A673 (cell line): ENCODE measurements at regions not wholly inside any gene's neighbourhood (a gene's known extent, or its start where the extent isn't known, plus 50 kb on each side); places are given as distances from the start of the nearest gene placed in this dataset.
"Not testable (repeated sequence)": the region's sequence is repeated elsewhere in the genome, so short reads cannot be mapped to it uniquely, and the experiment has no call there.

ENCODE experiments used
- CTCF ChIP-seq: fragments of 300-800, 200-600 bp; sonication (generic); conservative IDR thresholded peaks from 2 replicates; pipeline ENCODE4 v1.5.1; 2017; ENCODE audit warnings: low read depth, mild to moderate bottlenecking, antibody characterized with exemption, low read length, moderate library complexity, mixed read lengths
- EZH2 ChIP-seq: fragments of 200-600 bp; sonication (generic); IDR thresholded peaks from 2 replicates; pipeline ENCODE4 v1.6.1; 2017; ENCODE audit warnings: borderline replicate concordance, low read depth, mild to moderate bottlenecking, mixed read lengths, antibody characterized with exemption, low read length; ENCODE audit not compliant: poor library complexity, severe bottlenecking

- TF ChIP-seq CTCF, EZH2: not testable (repeated sequence)
Measured at GRCh38 chr2:131830946-131831310, 303.2 kb downstream of the CCDC74A start.
